Activated T-helper 17 cell treated with anti-CD3 and anti-CD28 coated beads, Interleukin-2, amount 50 U/mL, for 72 hours (primary cell): ENCODE measurements at regions not wholly inside any gene's neighbourhood (a gene's known extent, or its start where the extent isn't known, plus 50 kb on each side); places are given as distances from the start of the nearest gene placed in this dataset.

ENCODE experiments used
- ATAC-seq: fragments of 150-1000 bp; cut with Tn5 transposase; replicated peaks from 2 replicates; pipeline ENCODE4 v1.10.0; 2021; ENCODE audit warnings: mild to moderate bottlenecking, moderate library complexity
- H3K27ac Mint-ChIP-seq: one replicate; pipeline ENCODE4 v1.8.0; 2022; ENCODE audit warnings: mixed read lengths
- H3K27me3 Mint-ChIP-seq: one replicate; pipeline ENCODE4 v1.8.0; 2022; ENCODE audit warnings: mixed read lengths
- H3K36me3 Mint-ChIP-seq: one replicate; pipeline ENCODE4 v1.8.0; 2022; ENCODE audit warnings: low read depth, mild to moderate bottlenecking, mixed read lengths
- H3K4me1 Mint-ChIP-seq: one replicate; pipeline ENCODE4 v1.8.0; 2022; ENCODE audit warnings: mixed read lengths
- H3K4me3 Mint-ChIP-seq: one replicate; pipeline ENCODE4 v1.8.0; 2022; ENCODE audit warnings: mild to moderate bottlenecking, mixed read lengths
- H3K9me3 Mint-ChIP-seq: one replicate; pipeline ENCODE4 v1.8.0; 2022; ENCODE audit warnings: mixed read lengths

DNA sequence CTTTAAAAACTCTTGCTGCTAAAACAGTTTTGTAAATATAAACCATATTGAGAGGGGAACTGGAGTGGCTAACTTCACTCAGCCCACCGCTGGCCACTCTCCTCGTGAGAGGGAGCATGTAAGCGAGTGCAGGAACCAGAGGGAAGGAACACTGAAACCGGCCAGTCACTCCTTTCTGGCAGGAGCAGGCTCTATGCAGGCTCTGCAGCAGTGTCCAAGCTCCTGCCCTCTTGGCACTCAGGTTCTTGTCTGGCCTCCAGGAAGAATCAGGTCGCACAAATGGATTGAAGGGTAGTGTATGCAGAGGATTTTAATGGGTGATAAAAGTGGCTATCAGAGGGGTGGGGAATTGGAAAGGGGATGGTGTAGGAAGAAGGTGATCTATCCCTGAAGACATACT, 157.7 kb downstream of the TMX3 start:
- Mint-ChIP-seq H3K4me3 (no peak overlapping the region), H3K27ac (no peak overlapping the region), H3K4me1 (no peaks in the 10 kb centered on the region), H3K9me3 (no peaks in the 10 kb centered on the region), H3K36me3 (no peaks in the 10 kb centered on the region), H3K27me3 (peaks cover 5% of the 10 kb centered on the region)
- ATAC-seq = no peak

DNA sequence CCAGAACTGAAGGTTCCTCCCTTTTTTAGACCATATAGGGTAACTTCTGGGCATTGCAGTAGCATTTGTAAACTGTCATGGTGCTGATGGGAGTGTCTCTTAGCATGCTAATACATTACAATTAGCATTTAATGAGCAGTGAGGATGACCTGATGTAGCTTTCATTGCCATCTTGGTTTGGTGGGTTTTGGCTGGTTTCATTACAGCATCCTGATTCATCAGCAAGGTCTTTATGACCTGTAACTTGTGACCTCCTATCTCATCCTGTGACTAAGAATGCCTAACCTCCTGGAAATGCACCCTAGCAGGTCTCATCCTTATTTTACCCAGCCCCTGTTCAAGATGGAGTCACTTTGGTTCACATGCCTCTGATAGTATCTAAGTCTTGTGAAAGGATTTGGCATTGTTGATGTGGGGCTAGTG, 159.0 kb downstream of the TMX3 start:
- no peaks in the 10 kb centered on the region for H3K9me3 Mint-ChIP-seq
- H3K27ac Mint-ChIP-seq = no peak overlapping the region
- no peaks in the 10 kb centered on the region for H3K4me1 Mint-ChIP-seq
- no peak overlapping the region for H3K4me3 Mint-ChIP-seq
- H3K27me3 Mint-ChIP-seq = peaks cover 6% of the 10 kb centered on the region
- no peak for ATAC-seq
- H3K36me3 Mint-ChIP-seq = no peaks in the 10 kb centered on the region

DNA sequence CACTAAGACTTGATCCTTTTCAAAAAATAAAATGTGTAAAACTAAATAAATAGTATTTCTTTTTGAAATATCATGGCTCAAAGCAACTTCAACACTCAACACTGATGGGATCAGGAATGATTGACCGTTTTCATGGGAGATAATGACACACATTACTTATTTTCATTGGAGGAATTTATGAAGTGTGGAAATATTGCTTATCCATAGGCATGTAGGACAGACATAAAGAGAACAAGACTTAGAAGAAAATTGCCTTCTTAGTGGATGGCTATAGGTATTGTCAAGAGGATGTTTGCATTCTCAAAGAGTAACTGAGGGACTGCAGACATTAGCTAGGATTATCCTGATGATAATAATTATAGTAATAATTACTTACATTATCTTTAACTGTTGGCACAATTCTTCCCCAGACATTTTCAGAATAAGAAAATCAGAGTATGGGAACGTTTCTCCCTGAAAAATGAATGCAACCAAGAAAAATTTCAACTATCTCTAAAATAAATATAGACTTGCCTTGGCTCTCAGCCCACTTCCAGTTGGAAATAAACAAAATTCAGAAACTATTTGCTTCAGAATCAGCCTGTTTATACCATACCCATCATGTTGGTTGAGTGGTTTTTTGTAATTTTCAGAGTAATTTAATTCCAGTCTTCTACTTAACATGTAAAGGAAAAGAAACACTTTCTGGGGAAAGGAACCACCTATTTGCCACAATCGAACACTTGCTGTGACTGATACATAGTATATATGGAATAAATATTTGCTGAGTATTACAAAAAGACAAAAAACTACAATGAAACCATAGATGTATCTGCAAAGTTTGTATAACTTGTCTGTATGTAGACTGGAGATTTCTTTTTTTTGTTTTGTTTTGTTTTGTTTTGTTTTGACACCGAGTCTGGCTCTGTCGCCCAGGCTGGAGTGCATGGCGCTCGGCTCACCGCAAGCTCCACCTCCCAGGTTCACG, 165.7 kb downstream of the TMX3 start:
- no peak for ATAC-seq
- peaks cover 6% of the 10 kb centered on the region for H3K27me3 Mint-ChIP-seq
- H3K9me3 Mint-ChIP-seq = no peaks in the 10 kb centered on the region
- H3K4me1 Mint-ChIP-seq = no peaks in the 10 kb centered on the region
- H3K36me3 Mint-ChIP-seq = no peaks in the 10 kb centered on the region
- no peak overlapping the region for H3K4me3 Mint-ChIP-seq
- no peak overlapping the region for H3K27ac Mint-ChIP-seq

DNA sequence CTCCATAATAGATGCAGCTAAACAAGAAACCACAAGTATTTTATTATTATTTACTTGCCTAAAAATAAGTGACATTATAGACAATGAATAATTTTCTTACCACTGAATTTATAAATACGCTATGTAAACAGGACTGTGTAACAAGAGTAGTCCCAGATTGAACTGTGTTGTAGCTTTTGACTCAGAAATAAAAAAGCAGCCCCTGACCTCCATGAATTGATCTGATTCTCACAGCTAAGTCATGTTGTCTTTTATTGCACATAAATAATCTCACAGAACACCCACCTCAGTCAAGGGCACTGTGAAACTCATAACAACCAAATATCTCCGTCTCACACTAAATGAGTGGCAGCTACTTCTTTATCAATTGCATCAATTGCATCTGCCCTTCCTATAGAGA, 171.6 kb downstream of the TMX3 start:
- Mint-ChIP-seq H3K36me3 (no peaks in the 10 kb centered on the region), H3K9me3 (no peaks in the 10 kb centered on the region), H3K4me3 (no peak overlapping the region), H3K27me3 (no peaks in the 10 kb centered on the region), H3K27ac (no peak overlapping the region), H3K4me1 (no peaks in the 10 kb centered on the region)
- no peak for ATAC-seq

DNA sequence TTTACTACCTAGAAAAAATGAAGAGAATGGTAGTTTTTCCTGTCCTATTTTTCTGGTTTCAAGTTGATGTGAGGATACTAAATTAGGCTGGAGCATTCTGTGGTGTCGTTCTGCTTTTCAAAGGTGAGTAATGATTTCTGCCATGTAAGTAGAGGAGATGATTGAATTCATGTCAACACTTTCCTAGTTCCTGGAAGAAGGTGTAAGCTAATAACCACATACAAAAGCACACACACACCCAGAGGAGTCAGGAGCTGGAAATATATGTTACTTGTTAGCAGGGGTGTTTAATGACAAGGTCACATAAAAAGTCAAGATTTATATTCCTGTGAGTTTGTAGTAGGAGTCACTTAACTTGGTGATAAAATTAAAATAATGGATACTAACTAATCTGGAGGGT, 172.1 kb downstream of the TMX3 start:
- Mint-ChIP-seq H3K9me3 (no peaks in the 10 kb centered on the region), H3K27ac (no peak overlapping the region), H3K27me3 (no peaks in the 10 kb centered on the region), H3K4me1 (no peaks in the 10 kb centered on the region), H3K4me3 (no peak overlapping the region), H3K36me3 (no peaks in the 10 kb centered on the region)
- ATAC-seq = no peak

DNA sequence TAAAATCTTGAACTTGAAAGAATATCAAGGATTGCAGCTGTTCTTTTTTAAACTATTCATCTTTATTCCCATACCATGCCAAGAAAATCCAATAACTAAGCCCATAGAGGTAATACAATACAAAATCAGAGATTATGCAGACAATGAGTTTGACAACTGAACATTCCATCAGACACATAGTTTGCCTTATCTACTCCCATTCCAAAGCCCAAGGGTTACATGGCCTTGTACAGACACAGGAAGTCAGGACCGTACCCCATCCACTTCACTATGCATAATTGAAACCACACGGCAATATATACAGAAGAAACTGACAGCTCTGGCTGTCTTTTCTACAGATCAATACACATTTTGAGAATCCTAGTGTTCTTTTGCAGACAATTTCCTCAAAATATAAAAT, 181.3 kb downstream of the TMX3 start:
- H3K36me3 Mint-ChIP-seq = no peaks in the 10 kb centered on the region
- ATAC-seq = no peak
- H3K27me3 Mint-ChIP-seq = no peaks in the 10 kb centered on the region
- H3K4me1 Mint-ChIP-seq = no peaks in the 10 kb centered on the region
- no peak overlapping the region for H3K4me3 Mint-ChIP-seq
- H3K9me3 Mint-ChIP-seq = no peaks in the 10 kb centered on the region
- H3K27ac Mint-ChIP-seq = no peak overlapping the region

DNA sequence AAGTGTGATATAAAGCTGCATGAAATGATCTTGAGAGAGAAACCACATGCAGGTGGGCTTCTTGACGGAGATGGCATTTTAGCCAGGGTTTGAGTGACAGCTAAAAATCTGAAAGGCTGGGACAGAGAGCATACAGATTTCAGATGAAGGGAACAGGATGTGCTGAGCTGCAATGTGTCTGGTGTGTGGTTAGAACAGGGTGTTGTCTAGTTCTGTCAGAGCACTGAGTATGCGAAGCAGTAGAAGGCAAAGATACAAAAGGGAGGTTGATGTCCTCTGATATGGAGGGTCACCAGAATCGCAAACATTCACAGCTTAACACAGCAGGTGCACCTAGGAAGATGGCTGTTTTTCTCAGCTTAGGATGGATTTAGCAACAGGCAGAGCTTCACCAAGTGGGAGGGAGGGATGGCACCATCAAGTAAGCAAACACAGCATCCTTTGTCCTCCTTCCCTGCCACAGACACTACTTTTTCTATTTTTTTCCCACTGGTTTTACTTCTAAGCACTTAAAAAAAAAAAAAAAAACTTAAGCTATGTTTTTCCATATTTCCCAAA, 182.5 kb downstream of the TMX3 start:
- ATAC-seq = peak; percentile 37
- H3K9me3 Mint-ChIP-seq = no peaks in the 10 kb centered on the region
- no peaks in the 10 kb centered on the region for H3K36me3 Mint-ChIP-seq
- no peaks in the 10 kb centered on the region for H3K27me3 Mint-ChIP-seq
- no peaks in the 10 kb centered on the region for H3K4me1 Mint-ChIP-seq
- H3K27ac Mint-ChIP-seq = no peak overlapping the region
- H3K4me3 Mint-ChIP-seq = no peak overlapping the region

DNA sequence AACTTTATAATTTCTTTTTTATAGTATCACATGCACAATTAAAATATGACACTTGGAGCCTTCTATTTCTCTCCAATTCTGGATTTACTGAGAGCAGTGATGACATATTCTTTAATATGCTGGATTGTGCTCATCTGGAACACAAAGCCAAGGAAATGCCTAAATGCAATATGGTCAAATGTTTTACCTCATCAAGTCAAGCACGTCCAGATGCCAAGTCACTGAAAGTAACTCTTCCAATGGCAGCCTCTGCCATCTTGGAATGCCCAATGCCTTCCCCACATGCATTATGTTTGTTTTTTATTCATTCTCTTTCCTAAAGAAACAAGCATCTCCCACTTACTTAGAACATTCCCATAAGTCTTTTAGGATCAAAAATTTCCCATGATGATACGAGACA, 189.8 kb downstream of the TMX3 start:
- Mint-ChIP-seq H3K36me3 (no peaks in the 10 kb centered on the region), H3K4me1 (no peaks in the 10 kb centered on the region), H3K27me3 (peaks cover 9% of the 10 kb centered on the region), H3K4me3 (no peak overlapping the region), H3K27ac (no peak overlapping the region), H3K9me3 (no peaks in the 10 kb centered on the region)
- ATAC-seq = no peak

DNA sequence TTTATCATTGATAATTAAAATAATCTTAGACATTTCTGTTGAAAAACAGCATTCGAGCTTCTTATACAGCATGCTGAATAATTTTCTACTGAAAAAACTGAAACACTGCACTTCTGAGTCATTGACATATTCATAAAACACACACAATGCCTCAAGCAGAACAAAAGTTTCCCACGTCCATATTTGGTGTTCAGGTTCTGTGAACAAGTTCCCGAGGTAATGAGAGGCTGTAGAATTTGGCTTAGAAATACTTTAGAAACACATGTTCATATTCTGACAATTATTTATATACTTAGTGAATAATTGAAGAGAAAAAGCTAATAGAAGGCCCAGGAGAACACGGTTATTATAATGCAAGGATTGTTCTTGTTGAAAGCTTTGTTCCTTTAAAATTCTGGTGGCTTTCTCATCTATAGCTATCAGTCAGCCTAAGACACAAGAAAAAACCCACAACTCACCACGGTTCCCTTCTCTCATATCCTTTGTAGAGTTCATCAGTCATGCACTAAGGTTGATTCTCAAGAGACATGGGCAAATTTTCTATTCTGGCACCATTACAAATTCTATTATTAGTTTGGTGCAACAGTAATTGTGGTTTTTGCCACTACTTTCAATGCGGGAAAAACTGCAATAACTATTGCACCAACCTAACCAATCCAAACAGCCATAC, 194.4 kb downstream of the TMX3 start:
- H3K9me3 Mint-ChIP-seq = no peaks in the 10 kb centered on the region
- no peak overlapping the region for H3K27ac Mint-ChIP-seq
- no peaks in the 10 kb centered on the region for H3K4me1 Mint-ChIP-seq
- H3K36me3 Mint-ChIP-seq = no peaks in the 10 kb centered on the region
- H3K4me3 Mint-ChIP-seq = no peak overlapping the region
- H3K27me3 Mint-ChIP-seq = peaks cover 9% of the 10 kb centered on the region
- no peak for ATAC-seq

DNA sequence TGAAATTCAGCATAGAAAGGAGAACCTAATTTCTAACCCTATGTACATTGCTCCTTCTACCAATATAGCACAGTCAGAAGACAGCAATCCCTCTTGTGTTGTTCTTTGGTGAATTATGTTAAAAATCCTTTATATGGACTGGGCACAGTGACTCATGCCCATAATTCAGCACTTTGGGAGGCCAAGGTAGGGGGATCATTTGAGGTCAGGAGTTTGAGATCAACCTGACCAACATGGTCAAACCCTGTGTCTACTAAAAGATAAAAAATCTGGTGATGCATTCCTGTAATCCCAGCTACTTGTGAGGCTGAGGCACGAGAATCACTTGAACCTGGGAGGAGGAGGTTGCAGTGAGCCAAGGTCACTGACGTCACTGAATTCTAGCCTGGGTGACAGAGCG, 195.6 kb downstream of the TMX3 start:
- Mint-ChIP-seq H3K36me3 (no peaks in the 10 kb centered on the region), H3K9me3 (no peaks in the 10 kb centered on the region), H3K27ac (no peak overlapping the region), H3K4me3 (no peak overlapping the region), H3K27me3 (peaks cover 10% of the 10 kb centered on the region), H3K4me1 (no peaks in the 10 kb centered on the region)
- ATAC-seq = no peak

DNA sequence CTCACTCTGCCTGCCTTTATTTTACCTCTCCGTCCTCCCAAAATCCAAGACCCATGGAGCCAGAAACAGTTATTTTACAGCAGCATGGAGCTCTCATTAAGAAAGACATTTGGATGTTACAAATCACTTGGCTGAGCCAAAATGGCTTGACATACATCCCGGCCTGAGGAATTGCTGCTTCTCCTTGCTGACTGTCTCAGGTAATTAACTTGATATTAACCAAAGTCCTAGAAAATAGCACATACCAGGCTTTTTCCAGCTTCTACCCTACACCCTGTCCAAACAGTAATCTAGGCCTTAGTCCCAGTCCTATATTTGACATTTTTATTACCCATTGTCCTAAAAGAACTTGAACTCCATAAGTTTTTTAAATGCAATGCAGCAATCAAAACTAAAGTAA, 205.0 kb downstream of the TMX3 start:
- H3K4me3 Mint-ChIP-seq = no peak overlapping the region

DNA sequence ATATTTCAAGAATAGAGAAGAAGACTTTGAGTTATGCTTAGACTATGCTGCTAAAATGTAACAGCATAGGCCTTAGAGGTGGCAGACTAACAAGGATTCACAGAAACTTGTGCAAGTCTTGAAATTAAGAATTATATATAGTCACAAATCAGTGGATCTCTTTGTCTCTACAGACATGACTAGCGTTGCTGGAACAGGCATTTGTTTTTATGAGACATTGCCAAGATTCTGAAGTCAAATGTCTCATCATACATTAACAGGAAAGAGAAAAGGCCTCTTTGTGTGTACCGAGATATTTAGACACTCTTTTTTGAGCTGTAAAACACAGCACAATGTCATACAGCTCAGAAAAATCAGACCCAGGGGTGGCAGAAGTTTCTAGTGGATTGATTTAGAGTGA, 207.1 kb downstream of the TMX3 start:
- no peak overlapping the region for H3K27ac Mint-ChIP-seq
- H3K36me3 Mint-ChIP-seq = no peaks in the 10 kb centered on the region
- H3K27me3 Mint-ChIP-seq = no peaks in the 10 kb centered on the region
- no peak overlapping the region for H3K4me3 Mint-ChIP-seq
- ATAC-seq = no peak
- H3K4me1 Mint-ChIP-seq = no peaks in the 10 kb centered on the region
- peaks cover 3% of the 10 kb centered on the region for H3K9me3 Mint-ChIP-seq

More for the DNA sequence above, 205.0 kb downstream of the TMX3 start:
- Mint-ChIP-seq H3K27ac (no peak overlapping the region), H3K36me3 (no peaks in the 10 kb centered on the region), H3K9me3 (peaks cover 3% of the 10 kb centered on the region), H3K27me3 (peaks cover 3% of the 10 kb centered on the region), H3K4me1 (no peaks in the 10 kb centered on the region)
- no peak for ATAC-seq

DNA sequence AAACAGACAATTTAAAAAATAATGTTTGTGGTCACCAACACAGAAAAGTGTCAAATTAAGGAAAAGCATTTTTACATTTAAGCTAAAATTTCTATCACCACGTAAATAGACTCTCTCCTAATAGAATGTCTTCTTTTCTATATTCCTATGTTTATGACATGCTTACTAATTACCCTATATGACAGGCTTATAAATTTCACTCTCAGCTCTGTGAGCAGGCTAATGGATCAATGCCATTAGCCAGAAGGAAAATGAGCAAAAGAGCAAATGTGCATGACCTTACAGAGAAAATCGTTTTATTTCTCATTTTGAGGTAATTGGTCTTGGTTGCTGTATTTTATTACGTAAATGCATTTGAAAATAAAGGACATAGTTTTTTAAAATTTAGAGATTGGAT, 209.7 kb downstream of the TMX3 start:
- no peaks in the 10 kb centered on the region for H3K4me1 Mint-ChIP-seq
- H3K36me3 Mint-ChIP-seq = no peaks in the 10 kb centered on the region
- no peak overlapping the region for H3K4me3 Mint-ChIP-seq
- H3K27ac Mint-ChIP-seq = no peak overlapping the region
- no peak for ATAC-seq
- no peaks in the 10 kb centered on the region for H3K9me3 Mint-ChIP-seq
- H3K27me3 Mint-ChIP-seq = no peaks in the 10 kb centered on the region

DNA sequence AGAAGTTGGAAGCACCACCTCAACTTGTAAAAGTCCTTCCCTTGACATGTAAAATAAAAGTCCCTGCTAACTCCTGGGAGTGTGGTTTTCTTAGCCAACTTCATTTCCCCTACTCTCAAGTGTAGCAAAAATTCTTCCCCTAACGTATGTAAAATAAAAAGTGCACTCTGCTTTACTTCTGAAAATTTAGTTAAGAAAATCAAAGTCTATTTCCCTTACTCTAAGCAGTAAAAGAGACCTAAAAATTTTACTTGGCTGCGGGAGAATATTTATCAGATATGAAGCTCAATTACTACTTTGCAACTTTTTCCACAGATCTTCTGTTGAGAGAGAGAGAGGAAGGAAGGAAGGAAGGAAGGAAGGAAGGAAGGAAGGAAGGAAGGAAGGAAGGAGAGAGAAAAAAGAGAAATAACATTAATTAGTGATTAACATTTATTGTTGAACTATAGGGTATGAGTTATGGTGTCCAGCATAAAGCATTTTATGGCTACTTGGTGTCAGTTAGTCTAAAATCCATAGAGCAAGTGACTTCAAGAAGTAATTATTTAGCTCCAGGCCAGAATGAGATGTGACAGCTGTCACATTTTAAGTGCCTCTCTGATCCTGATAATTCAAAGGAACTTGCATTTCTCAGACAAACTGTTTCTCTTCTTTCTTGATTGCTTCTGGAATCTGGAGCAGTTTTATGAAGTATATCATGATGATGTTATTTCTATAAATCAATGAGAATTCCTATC, 210.3 kb downstream of the TMX3 start:
- ATAC-seq = no peak
- Mint-ChIP-seq H3K4me1 (no peaks in the 10 kb centered on the region), H3K27ac (no peak overlapping the region), H3K36me3 (no peaks in the 10 kb centered on the region), H3K4me3 (no peak overlapping the region), H3K27me3 (no peaks in the 10 kb centered on the region), H3K9me3 (no peaks in the 10 kb centered on the region)
